ENCODE measurements at regions not wholly inside any gene's neighbourhood (a gene's known extent, or its start where the extent isn't known, plus 50 kb on each side); places are given as distances from the start of the nearest gene placed in this dataset.

DNA sequence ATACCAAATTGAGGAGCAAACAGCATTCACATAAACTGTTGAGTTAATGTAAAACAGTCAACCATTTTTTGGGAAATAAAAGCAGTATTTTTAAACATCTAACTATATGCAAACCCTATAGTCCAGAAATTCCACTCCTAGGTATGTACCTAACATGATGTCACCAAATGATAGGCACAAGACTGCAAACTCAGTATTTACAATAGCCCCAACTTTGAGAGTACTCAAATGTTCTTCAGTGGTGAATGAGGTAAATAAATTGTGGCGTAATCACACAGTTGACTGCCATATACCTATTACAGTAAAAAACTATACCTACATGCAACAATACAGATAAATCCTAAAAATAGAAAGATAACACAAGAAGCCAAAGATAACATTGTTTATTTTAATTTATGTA lies 1243.8 kb upstream of the ADGRL3 start:
- TF ChIP-seq, protein P1, sequence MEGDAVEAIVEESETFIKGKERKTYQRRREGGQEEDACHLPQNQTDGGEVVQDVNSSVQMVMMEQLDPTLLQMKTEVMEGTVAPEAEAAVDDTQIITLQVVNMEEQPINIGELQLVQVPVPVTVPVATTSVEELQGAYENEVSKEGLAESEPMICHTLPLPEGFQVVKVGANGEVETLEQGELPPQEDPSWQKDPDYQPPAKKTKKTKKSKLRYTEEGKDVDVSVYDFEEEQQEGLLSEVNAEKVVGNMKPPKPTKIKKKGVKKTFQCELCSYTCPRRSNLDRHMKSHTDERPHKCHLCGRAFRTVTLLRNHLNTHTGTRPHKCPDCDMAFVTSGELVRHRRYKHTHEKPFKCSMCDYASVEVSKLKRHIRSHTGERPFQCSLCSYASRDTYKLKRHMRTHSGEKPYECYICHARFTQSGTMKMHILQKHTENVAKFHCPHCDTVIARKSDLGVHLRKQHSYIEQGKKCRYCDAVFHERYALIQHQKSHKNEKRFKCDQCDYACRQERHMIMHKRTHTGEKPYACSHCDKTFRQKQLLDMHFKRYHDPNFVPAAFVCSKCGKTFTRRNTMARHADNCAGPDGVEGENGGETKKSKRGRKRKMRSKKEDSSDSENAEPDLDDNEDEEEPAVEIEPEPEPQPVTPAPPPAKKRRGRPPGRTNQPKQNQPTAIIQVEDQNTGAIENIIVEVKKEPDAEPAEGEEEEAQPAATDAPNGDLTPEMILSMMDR (IDR thresholded peaks at IDR 0.05; ENCODE audit: control extremely low read depth in 1 of 3, insufficient read depth in 1 of 3, low read depth in 1 of 3, low read length in 3 of 3): no peak
- TF ChIP-seq SP1 (IDR thresholded peaks at IDR 0.05; ENCODE audit: low read depth, low read length): no peak
- TF ChIP-seq EZH2 (IDR thresholded peaks at IDR 0.05; ENCODE audit: low read depth, low read length, severe bottlenecking): no peak
- TF ChIP-seq EP300 (IDR thresholded peaks at IDR 0.05; ENCODE audit: borderline replicate concordance in 1 of 2, low read depth in 2 of 2, low read length in 2 of 2): no peak
- TF ChIP-seq BACH1 (IDR thresholded peaks at IDR 0.05; ENCODE audit: low read length): no peak
- TF ChIP-seq POLR2A (IDR thresholded peaks at IDR 0.05; ENCODE audit: control extremely low read depth in 1 of 2, low read depth in 2 of 2, low read length in 2 of 2): no peak
